ENCODE measurements at regions not wholly inside any gene's neighbourhood (a gene's known extent, or its start where the extent isn't known, plus 50 kb on each side); places are given as distances from the start of the nearest gene placed in this dataset.

DNA sequence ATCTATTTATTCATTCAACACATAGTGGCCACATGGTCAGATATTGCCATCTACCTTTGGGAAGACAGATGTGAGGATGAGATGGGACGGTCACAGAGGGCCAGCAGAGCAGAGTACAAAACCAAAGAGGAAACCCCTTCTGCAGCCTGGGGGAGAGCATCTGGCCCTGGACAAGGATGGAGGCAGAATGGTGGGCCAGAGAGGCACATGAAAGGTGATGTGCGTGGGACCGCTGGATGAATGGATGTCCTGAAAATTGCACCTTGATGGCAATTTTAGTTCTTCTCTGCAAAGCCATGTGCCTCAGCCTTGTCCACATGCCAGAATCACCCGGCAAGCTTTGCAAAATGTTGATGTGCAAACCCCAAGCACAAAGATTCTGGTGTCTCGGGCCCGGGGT, 77.4 kb upstream of the CD93 start:
- DNase-seq = no peak

DNA sequence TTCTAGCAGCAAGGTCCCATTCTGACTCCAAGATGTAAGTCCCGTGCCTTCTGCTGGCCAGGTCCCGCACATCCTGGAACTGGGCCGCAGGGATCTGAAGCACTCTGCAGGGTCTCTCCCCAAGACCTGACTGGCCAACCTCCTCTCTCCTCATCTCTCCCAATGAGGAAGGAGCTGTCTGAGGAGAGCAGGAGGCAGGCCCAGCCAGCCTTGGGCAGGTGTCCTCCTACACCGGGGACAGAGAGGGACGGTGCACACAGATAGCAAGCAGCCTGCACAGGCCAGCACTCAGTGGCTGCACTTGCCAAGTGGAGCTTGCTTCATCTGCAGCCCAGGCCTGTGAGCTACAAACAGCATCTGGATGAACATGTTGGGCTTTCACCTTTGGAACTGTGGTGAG, 76.8 kb upstream of the CD93 start:
- DNase-seq = no peak

DNA sequence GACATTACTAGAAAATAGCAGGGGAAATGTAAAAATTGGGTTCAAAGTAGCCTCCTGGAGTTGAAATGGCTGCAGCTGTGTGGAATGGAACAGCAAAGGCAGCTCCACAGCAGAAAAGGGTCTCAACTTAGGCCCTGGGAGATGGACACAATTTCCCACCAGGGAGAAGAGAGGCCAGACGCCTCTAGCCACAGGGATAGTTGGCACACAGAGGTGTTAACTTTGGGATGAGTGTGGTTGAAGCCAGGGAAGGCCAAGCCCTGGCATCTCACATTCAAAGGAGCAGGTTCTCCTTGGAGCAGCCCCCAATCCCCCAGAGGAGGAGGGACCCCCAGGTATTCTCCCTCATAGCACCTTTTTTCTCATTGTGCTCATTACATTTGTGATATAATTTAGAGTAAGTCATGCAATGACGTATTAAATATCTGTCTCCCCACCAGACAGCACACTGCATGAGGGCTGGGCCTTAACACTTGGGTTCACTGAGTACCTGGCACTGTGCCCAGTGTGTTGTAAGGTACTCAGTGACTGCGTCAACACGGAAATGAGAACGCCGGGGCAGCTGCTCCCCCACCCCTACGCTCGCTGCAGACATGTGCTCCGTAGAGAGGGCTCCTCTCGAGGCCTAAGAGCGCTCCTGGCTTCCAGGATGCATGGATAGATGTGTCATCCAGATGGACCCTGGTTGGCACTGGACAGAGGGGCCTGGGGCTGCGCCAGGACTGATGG, 76.0 kb upstream of the CD93 start:
- no peak for DNase-seq

DNA sequence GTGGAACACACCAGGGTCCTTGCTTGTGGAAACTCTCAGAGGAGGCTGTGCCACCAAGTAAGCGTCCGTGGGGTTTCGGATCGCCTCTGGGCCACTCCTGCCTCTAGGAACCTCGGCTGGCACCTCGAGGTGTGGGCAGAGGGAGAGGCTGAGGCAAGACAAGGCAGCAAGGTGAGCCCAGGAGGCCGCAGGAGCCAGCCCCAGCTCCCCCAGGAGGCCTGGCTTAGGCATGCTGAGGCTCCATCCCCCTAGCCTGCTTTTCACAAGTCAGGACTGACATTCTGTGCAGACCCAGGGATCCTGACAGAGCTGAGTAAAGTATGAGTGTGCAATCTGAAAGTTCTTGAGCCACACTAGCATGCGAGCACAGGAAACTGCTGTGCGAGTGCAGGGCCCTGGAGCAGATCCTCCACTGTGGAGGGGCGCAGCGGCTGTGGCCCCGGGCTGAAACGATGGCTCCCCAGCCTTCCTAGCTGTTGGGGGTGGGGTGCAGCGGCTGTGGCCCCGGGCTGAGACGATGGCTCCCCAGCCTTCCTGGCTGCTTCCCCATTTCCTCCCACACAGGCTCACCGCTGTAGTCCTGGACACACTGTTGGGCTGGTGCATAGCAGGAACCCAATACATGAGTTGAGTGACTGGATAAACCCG, 75.2 kb upstream of the CD93 start:
- DNase-seq = no peak

DNA sequence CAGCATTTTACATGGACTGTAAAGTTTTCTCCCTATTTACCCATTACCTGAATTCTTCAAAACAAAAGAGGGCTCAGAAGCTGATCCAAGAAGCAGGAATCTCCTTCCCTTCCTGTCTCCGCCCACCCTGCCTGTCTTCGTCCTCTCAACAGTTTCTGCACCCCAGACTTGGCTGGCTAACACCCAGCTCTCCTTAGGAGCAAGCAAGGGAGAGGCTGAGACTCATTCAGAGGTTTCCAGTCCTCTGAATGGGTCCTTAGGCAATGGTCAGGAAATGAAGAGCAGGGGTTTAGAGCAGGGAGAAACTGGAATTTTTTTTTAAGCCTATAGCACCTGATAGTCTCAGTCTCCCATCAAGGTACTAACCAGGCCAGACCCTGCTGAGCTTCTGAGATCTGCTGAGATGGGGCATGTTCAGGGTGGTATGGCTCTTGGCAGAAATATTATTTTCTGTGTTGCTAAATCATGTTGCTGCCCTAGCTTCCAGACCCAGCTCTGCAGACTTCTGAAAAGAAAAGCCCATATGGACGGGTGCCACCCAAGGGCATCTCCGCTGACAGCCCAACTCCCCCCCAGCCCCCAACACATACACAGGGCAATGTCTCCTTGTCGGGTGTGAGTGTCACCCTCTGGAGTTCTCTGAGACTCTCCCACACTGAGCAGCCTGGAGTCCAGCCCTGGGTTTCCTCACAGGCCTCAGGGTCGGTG, 74.6 kb upstream of the CD93 start:
- no peak for DNase-seq

DNA sequence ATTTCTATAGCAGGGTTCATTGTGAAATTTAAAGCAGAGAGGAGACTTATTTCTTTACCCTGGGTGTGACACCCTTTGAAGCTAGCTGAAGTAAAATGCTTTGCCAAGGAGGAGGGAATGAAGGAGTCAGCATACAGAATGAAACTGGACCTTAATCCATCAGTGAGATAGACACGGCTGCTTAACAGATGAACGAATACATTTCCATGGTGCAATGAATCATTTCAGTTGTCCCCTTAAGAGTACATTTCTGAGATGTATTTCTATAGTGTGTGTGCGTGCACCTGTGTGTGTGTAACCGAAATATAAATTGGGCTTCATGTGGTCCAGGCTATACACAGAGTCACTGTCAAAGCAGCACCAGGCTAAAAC, 73.8 kb upstream of the CD93 start:
- DNase-seq = no peak

DNA sequence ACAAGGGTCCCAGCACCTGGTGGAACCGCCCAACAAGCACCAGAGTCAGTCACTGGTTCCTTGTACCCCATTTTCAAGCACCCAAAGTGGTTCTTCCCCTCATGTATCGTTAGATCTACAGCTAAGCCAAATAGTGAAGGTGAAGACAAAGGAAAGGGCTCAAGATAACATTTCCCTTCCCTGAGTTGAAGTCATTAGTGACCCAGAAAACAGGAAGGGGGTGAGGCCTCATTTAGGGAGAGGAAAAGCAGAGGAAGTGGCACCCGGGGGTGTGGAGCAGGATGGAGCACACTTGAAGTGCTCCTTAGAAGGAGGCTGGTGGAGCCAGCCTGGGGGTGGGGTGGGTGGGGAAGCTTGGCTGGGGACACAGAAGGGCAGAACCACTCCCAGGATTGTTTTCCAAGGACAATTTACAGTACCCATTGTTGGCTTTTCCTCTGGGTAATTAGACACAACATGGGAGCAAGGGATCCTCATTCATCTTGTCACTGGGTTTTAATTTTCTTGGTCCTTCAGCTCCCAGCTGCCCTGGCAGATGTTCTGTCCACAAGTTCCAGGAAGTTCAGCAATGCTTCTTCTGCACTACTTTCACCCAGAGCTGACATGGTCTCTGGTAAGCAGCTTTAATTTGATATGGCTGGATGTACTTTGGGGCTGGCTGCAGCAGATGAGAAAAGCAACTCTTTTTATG, 73.3 kb upstream of the CD93 start:
- DNase-seq = no peak

DNA sequence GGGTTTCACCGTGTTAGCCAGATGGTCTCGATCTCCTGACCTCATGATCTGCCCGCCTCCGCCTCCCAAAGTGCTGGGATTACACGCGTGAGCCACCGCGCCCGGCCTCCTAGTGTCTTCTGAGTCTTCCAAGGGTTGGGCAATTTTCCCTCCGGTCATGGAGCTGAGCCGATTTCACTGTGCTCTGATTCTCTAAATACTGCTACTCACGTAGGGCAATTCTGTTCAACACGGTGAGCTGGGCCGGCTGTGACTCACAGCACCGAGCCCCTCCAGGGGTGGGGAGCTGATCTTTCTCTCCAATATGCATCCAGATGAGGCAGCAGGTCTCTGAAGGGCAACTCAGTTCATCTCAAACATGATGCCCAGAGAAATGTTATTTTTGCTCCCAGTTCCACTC, 71.6 kb upstream of the CD93 start:
- DNase-seq = no peak

DNA sequence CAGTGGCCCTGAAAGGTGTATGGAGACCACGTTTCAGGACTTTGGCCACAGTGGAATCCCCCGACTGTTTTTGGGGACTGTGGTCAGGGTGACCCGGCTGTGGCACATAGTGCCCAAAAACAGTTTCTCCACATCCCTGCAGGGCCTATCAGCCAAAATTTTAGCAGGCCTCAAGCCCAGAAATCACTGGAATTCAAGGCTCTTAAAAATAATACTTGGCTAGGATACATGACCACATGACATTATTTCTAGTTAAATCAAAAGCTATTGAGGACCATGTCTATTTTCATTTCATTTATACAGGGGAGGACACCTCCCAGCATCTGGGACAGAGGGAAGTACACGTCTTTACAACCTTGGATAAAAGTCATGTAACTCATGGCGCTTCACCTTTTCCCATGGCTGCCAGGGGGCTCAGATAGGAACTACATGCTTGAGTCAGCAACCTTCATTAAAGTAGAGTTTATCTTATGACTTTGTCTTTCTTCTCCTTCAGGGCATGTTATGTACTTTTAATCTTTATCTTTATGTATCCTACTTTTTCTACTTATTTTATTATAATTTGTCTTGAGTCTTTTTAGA, 70.8 kb upstream of the CD93 start:
- no peak for DNase-seq

DNA sequence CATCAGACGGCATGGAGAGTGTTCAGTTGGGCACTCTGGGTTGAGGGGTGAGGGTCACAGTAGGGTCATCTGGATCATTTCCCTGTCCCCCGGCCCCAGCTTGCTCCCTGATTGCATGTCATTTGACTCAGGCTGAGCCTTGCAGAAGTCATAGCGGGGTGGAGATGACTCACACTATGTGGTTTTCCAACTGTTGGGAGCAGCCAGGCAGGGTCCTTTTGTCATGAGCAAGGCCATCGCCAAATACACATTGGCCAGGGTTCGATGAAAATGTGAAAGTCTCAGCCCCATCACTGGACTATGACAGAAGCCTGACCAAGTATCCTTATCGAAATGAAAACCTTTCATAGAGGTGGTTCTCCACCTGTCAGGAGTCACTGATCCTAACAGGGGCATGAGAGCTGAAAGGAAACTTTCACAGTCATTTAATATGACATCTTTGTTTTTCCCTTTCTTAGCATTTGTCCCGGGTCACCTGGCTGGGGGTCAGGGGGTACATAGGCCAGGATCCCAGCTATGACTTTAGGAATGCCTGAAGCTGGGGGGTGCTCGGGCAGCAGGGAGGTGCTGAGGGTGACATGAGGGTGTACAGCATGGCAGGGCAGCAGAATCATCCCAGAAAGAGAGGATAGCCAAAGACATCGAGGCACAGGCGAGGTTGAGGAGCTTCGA, 70.2 kb upstream of the CD93 start:
- DNase-seq = no peak

DNA sequence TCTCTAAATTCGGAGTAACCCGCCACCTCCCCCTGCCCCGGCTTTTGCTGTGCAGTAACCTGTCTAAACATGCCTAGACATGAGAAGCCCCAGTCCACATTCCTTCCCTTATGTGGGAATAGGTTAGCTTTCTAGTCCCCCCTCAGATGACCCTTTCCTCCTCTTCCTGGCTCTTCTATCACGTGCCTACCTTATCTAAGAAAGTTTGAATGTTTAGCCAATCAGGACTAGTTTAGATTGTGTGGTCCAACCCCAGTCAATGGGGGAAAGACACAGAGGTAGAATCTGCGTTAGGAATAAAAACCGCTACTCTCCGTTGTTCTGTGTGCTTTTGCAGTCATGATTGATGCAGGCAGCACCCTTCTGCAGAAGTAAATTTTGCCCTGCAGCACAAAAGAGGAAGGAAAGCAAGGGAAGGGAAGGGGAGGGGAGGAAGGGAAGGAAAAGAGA, 69.0 kb upstream of the CD93 start:
- DNase-seq = no peak

DNA sequence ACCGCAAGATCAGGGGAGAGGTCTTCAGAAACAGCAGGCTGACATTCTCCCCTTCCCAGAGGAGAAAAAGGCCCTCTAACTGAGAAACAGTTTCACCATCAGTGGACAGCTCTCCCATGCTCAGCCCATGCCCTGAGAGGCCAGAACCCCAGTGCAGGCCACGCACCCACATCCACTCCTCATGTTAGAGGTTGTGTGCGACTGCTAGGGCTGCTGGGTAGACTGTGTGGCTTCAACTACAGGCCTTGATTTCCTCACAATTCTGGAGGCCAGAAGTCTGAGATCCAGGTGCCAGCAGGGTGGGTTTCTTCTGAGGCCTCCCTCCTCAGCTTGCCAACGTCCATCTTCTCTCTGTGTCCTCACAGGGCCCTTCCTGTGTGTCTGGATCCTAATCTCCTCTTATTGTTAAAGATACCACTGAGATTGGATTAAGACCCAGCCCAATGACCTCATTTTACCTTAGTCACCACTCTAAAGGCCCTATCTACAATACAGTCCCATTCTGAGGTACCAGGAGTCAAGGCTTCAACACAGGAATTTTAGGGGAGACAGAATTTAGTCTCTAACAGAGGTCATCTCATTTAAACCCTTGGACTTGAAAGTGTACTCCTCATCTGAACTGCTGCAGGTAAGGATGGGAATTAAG, 67.7 kb upstream of the CD93 start:
- no peak for DNase-seq

DNA sequence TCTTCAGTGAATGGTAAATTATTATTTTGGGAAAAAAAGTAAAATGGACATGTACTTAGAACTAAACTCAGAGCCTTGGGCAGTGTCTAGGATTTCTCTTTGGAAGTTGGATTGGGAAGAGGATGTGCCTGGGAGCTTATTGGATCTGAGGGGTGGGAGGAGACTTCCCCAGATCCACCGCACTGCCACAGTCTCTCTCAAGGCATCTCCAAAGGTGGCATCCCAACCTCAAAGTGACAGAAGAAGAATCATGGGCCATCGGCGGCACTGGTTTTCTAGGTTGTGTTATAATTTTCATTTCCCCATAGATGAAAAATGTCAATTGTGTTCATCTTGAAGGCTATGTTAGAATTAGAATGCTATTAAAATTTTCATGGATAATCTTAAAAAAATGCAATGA, 66.8 kb upstream of the CD93 start:
- no peak for DNase-seq

DNA sequence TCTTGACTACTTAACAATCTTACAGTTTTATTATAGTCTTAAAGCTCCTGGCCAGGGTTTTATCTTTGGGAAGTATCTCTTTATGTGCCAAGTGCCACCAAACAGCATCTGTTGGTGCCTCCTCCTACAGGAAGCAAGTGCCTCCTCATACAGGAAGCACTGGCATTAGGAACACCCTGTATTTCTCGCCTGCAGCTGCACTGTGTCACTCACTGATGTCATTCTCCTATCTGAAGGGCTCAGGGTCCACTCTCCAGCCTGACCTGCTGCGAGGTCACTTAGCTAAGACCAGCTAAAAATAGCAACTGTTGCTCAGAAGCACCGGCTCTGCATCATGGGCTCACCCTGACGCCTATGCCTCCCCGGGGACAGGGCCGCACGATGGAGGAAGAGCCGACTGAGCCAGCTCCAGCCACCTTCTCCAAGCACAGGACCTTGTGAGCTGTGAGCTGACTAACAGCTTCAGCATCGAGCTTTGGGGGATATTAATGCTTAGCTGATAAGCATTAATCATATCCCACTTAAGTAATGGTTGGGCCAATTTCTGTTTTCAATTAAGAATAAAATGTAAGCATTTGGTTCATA, 66.3 kb upstream of the CD93 start:
- no peak for DNase-seq

DNA sequence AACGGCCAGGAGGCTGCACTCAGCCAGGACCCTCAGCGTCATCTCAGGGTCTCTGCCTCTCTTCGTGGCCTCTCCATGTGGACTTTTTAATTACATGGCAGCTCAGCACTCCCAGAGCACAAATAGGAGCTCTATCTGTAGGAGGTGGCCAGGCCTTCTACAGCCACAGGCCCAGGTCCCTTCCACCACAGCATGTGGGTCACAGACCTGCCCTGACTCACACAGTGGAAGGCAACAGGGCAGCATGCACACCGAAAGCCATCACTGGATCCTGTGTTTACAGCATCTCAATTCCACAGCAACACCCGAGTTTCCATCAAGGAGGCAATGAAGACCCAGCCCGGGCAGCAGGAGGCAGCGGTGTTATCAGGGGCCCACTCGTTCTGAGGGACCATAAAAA, 65.8 kb upstream of the CD93 start:
- no peak for DNase-seq

DNA sequence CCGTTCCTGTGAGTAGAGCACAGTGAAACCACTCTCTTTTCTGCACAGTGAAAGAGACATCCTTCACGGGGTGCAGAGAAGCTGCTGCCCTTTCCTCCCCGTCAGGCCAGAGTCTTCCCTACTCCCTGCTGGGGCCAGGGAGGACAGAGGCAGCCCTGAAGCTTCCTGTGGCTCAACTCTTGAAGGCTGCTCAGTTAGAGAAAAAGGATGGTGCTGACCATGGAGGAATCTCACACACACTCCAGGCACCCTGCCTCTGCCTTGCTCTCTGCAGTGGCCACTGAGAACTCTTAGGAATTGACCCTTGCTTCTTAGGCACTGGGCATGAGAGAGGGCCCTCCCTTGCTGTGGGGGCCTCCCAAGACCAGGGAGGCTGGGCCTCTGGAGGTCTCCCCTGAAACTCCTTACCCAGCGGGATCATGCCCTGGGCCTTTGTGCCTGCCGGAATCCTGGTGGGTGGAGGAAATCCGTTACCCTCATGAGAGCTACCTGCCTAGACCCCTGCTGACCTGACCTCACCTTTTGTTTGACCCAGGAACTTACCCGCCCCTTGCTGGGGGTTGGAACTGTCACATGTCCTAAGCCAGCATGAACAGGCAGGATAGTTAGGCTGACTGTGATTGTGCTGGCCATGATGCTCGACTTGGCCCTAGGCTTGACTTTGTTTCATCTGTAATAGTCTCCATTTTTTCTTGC, 65.0 kb upstream of the CD93 start:
- DNase-seq = no peak

DNA sequence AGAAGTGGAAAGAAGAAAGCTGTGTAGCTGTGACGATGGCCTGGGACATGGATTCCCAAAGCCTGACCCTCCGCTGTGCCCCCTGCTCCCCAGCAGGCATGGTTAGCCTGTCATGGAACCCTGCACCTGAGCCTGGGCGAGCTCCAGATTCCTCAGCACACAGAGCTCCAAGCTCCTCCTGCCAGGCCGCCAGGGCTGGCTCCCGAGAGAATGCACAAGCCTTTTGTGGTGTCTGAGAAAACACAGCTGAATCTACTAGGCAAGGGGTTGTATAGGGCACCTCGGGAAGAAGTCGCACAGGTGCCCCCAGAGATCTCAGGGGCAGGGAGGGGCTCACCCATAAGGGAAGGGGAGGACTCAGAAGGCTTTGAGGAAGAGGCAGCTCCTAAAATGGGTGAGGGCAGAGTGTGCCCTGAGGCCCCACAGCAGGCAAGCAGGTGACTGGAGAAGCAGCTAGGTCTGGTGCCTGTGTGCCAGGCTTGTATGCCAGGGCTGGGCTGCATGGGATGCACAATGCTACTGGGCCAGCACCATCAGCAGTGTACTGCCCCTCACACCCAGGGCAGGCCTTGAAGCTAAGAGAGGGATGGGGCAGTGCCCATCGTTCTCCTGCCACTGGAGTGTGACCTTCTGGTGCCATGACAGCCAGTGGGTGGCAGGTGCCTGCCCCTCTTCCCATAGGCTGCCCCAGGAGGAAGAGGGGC, 64.3 kb upstream of the CD93 start:
- no peak for DNase-seq

DNA sequence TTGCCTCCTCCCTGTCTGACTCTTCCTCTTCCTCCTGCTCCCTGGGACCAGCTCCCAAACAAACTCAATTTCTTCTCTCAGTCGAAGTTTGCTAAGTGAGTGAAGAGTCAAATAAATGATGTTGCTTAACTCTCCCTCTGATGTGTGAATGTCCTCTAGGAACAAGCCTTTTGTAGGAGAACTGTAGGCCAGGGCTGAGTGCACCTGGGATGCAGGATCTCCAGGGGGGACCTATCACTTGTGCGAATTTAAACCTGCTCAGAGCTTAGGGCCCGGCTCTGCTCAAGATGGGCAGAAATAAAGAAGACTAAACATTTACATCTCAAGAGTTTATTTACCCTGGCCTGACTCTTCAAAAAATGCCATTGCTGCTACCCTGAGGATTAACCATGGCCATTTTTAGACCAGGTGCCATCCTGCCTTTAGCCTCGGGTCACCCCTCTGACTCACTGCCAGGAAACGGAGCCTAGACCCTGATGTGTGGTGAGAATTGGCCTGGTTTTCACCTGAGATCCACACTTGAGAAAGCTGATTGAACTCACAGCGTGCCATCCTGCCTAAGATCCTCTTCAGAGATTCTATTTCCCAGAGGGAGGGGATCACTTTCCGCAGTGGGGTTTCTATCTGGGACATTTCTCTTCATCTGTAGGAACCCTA, 63.6 kb upstream of the CD93 start:
- DNase-seq = no peak

DNA sequence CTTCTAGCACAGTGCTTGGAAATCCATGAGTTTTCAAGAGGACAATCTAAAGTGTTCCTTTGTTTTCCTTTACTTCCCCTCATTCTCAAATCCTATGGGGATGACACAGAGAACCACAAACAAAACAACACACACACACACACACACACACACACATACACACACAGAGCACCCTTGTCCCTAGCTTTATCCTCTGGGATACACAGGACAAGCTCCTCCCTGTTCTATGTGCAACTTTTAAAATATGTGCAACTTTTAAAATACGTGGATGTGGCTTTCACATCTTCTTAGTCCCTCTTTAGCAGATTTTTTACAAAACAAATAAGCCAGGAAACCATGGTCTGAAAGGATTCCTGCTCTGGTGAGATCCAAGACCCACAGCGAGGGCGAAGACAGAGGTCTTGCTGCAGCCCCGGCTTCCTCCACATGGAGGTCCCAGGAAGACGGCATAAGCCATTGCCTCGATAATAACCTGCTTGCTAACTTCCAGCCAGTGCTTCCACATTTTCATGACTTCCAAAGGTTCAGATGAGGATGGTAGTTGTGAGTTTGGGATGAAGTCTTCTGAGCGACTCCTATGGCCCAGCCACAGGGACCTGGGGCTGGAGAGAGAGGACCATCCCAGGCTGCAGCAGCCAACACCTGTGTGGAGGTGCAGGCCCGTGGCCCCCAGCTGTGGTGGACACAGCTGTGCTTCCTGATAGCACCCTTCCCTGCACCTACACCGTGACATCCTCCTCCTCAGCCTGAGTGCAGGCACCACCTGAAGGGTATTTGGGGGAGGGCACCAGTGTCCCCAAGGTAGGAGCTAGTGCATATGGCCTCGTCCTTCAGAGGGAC, 62.8 kb upstream of the CD93 start:
- DNase-seq = no peak

All from activated CD4-positive, alpha-beta T cell treated with anti-CD3 and anti-CD28 coated beads for 48 hours (primary cell).